A549 (cell line): ENCODE measurements at regions not wholly inside any gene's neighbourhood (a gene's known extent, or its start where the extent isn't known, plus 50 kb on each side); places are given as distances from the start of the nearest gene placed in this dataset.

Source experiments
- ESRRA ChIP-seq: fragments of 150-350 bp; IDR thresholded peaks from 2 replicates; pipeline ENCODE4 v1.6.1; 2014; ENCODE audit warnings: mild to moderate bottlenecking, low read length, borderline replicate concordance
- MAFK ChIP-seq: fragments of 450-650 bp; IDR thresholded peaks from 2 replicates; pipeline ENCODE4 v1.6.1; 2014; ENCODE audit not compliant: partially characterized antibody
- MYC ChIP-seq: IDR thresholded peaks from 2 replicates; pipeline ENCODE4 v1.6.1; 2012; ENCODE audit warnings: mild to moderate bottlenecking, inconsistent platforms, low read length, improper control_type of control experiment, borderline replicate concordance
- NR3C1 ChIP-seq: fragments of >200 bp; sonication (Bioruptor Twin); formaldehyde crosslinking; IDR thresholded peaks from 3 replicates; pipeline ENCODE4 v1.6.1; 2017
- POLR2A ChIP-seq: IDR thresholded peaks from 2 replicates; pipeline ENCODE4 v1.6.1; 2012; ENCODE audit warnings: mild to moderate bottlenecking, low read length
- RARB ChIP-seq: fragments of 250-450 bp; sonication (Bioruptor Pico); IDR thresholded peaks from 2 replicates; pipeline ENCODE4 v1.8.0; 2021; ENCODE audit warnings: mild to moderate bottlenecking, moderate library complexity
- REST ChIP-seq: fragments of 200-600 bp; sonication (generic); IDR thresholded peaks from 2 replicates; pipeline ENCODE4 v1.6.1; 2016; ENCODE audit warnings: antibody characterized with exemption, mild to moderate bottlenecking, moderate library complexity
- RFX5 ChIP-seq: fragments of 450-650 bp; IDR thresholded peaks from 2 replicates; pipeline ENCODE4 v1.7.1; 2014; ENCODE audit warnings: antibody characterized with exemption, mild to moderate bottlenecking, moderate library complexity
- TF ChIP-seq, protein P1 (sequence below): fragments of >200 bp; sonication (Bioruptor Twin); formaldehyde crosslinking; IDR thresholded peaks from 3 replicates; pipeline ENCODE4 v1.5.1; 2016

DNA sequence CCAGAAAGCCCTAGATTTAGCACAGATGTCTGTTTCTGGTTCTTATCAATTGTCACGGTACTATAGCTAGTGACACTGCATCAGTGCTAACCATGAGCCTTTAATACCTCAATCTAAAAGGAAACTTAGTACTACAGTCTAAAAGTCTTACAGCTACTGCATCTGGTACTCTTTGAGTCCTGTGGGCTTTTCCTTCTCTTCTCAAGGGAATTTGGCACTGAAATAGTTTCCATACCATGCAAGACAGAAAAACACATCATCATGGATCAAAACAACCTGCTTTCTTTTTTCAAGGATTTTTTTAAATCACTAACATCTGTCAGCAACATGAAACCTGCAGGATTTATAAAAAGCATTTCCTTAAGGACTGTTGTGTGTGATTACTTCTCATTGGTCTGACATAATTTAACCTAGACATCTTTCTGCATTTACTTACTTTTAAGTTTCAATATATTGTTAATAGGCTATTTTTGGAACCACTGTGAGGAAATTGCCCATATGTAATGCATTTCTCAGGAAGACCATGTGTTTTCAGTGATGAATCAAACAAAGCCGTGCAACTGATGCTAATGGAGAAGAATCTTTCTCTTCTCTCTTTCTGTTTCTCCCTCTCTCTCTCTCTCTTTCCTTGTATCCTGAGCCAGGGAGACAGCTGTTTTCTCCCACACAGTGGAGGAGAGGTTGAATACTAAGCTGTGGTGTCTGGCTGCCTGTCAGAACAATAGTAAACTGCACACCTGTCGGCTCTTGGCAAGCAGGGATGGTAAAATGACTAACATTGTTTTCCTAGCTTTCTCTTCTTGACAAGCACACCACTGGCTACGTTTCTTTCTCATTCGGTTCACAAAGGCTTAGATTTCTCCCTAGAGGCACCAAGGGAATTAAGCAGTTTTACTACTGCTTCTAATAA, 273.4 kb downstream of the CSNK1G3 start:
- TF ChIP-seq MAFK = no peak
- TF ChIP-seq, protein P1, sequence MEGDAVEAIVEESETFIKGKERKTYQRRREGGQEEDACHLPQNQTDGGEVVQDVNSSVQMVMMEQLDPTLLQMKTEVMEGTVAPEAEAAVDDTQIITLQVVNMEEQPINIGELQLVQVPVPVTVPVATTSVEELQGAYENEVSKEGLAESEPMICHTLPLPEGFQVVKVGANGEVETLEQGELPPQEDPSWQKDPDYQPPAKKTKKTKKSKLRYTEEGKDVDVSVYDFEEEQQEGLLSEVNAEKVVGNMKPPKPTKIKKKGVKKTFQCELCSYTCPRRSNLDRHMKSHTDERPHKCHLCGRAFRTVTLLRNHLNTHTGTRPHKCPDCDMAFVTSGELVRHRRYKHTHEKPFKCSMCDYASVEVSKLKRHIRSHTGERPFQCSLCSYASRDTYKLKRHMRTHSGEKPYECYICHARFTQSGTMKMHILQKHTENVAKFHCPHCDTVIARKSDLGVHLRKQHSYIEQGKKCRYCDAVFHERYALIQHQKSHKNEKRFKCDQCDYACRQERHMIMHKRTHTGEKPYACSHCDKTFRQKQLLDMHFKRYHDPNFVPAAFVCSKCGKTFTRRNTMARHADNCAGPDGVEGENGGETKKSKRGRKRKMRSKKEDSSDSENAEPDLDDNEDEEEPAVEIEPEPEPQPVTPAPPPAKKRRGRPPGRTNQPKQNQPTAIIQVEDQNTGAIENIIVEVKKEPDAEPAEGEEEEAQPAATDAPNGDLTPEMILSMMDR = no peak
- no peak for TF ChIP-seq POLR2A
- no peak for TF ChIP-seq RARB (CRISPR knock-in tag)
- no peak for TF ChIP-seq NR3C1
- TF ChIP-seq REST = no peak
- no peak for TF ChIP-seq MYC
- no peak for TF ChIP-seq ESRRA
- no peak for TF ChIP-seq RFX5
